Fibroblast of the conjunctiva (primary cell): ENCODE measurements at regions not wholly inside any gene's neighbourhood (a gene's known extent, or its start where the extent isn't known, plus 50 kb on each side); places are given as distances from the start of the nearest gene placed in this dataset.

Experiments
- DNase-seq: peaks from one replicate; pipeline ENCODE4 v3.0.0-alpha.2; 2010; ENCODE audit warnings: low read depth

DNA sequence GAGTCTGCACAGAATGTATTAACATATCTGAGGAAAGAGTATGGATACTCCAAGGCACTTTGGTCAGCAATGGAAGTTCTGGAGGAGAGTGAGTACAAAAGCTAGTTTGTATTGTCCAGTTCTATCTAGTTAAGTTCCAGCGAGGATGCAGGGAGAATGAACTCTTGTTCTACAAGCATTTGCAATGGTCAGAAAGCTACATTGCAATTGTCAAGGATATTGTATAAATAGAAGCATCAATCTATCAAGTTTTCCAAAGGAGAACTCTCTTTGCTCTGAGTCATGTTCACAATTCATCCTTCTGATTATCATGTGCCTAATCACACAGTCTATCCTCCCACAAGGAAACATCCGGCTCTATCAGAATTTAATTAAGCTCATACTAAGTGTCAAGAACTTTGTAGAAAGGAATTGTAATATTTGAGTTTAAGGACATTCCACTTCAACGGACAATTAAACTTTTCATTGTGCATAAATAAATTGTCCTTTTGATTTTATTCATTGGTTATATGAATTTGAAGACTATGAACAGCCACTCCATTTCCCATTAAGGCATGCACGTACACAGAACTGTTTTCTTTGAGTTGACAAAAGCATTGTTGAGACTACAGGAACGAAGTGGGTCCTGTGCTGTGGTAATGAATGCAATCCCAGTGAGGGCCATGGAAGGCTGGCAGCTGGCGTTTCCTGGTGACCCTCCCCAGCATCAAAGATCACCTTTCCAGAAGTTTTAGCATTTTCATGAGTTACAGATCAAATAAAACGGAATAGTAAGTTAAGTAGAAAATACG, 973.5 kb upstream of the GOT2 start:
- no peak for DNase-seq

GRCh38 chr16:59701963-59702930, 968.1 kb upstream of the GOT2 start:
- DNase-seq: no peak

DNA sequence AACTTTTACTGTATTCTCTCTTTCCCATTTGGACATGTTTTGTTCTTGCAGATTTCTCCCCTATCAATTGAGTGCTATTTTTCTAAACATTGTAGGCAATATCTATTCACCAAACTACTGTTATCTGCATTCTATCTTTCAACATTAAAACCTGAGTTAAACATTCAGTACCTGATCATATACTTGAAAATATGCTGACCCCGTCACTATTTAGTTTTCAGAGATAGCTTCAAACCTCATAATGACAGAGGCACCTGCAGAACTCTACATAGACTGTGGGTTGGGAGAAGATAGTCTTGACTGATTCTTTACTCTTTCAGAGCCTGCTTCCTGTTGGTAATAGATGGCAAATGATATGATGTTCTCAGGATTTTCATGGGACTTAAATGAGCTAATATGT, 965.7 kb upstream of the GOT2 start:
- no peak for DNase-seq

- no peak for DNase-seq
Observed at GRCh38 chr16:59698346-59699020, 964.4 kb upstream of the GOT2 start.

- DNase-seq: no peak
Observed at GRCh38 chr16:59697761-59698160, 963.6 kb upstream of the GOT2 start.

DNA sequence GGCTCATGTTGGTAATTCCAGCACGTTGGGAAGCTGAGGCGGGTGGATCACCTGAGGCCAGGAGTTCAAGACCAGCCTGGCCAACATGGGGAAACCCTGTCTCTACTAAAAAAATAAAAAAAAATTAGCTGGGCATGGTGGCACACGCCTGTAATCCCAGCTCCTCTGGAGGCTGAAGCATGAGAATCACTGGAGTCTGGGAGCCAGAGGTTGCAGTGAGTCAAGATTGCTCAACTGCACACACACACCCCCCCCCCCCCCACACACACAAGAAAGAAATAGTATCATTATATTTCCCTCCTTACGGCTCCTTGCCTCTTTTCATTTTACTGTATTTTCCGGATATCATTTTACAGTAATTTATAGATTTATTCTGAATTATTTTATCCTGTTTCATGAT, 963.1 kb upstream of the GOT2 start:
- no peak for DNase-seq

DNA sequence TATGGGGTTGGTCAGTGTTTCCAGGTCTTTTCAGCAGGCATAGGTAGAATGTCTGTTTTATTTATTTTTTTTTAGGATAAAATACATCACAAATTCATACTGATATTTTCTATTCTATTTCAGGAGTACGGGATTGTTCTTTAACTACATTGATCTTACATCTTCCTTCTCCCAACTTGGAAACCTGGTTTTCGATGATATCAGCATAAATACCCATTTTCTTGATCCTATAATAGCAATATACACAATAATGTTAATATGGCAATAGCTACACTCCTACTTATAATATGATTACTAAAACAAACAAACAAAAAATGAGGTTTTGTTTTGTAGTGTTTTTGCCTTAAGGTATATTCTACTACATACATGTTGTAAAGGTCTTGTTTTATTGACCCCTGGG, 962.4 kb upstream of the GOT2 start:
- DNase-seq: no peak

DNA sequence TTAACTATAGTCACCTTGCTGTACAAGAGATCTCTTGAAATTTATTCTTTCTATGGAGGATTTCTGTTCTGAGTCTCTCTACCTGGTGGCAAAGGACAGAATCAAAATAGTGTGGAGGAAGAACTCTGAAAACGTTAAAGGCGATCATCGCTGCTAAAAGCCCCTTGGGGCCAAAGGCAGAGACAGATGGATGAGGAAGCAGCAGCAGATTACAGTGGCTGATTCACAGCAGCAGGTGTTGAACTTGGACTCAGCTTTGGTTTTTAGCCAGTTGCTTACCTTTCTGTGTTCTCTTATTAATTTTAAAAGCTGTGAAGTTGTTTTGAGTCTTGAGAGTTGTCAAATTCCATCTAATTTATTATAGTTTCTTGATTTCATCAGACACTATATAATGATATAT, 956.1 kb upstream of the GOT2 start:
- DNase-seq: no peak

DNA sequence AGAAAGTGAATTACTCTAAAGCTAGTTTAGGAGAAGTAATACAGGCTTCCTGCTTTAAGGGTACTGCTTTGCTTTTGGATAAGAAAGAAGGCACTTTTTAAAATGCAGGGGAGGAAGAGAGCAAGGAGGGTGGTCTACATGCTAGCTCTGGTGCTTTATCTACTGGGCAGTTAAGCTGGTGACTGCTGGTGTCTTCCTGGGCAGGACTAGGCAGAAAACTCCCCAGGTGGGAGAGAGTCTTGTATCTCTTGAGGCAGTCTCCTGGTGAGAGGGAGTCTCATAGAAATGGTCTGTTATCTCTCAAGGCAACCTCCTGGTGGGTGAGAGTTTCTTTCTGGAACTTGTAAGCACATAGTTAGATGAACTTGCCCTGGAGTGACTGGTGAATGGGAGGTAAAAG, 953.9 kb upstream of the GOT2 start:
- DNase-seq: no peak

GRCh38 chr16:59686405-59686804, 952.3 kb upstream of the GOT2 start:
- DNase-seq: no peak

GRCh38 chr16:59684911-59685310, 950.8 kb upstream of the GOT2 start:
- no peak for DNase-seq

- DNase-seq: no peak
Observed at GRCh38 chr16:59683709-59684108, 949.6 kb upstream of the GOT2 start.

DNA sequence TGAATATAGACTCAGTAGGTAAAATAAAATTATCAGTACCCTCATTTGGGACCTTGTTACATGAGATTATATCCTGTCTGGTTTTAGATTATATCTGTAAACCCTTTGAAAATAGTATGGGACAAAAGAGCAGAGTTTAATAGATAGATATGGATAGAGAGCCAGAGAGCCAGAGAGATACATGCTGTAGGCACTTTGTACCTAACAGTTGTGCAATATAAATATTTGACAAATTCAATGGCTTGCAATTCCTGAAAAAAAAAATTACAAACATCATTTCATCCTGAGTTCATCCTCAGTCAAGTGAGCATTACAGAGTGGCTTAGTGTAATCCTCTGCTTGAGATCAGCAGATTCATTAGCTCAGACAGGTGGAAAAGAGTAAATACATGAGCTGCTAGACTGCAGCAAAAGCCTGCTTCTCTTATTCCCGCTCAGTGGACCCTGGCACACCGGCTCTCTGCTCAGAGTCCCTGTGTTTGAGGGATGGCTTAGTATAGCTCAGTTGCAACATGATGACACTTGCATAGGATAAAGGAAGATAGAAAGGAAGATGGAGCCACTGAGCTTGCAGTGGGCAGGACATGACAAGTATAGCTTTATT, 931.6 kb upstream of the GOT2 start:
- DNase-seq: no peak

- no peak for DNase-seq
Observed at GRCh38 chr16:59658572-59658971, 924.5 kb upstream of the GOT2 start.

- no peak for DNase-seq
Observed at GRCh38 chr16:59655031-59655430, 920.9 kb upstream of the GOT2 start.

GRCh38 chr16:59654455-59654854, 920.3 kb upstream of the GOT2 start:
- no peak for DNase-seq

- DNase-seq: no peak
Observed at GRCh38 chr16:59651662-59652061, 917.5 kb upstream of the GOT2 start.

DNA sequence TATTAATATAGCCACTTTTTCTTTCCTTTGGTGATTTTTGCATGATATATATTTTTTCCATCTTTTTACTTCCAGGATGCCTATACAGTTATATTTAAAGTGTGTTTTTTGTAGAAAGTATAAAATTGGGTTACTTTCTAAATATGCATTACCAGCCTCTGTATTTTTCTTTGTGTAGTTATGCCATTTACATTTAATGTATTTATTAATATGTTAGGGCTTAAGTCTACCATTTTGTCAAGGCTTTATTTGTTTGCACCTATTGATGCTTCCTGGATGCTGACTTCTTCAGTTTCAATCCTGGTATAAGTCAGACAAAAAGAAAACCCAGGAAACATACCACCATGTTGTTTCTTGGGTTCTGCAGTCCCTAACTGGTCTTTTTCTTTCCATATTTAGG, 911.1 kb upstream of the GOT2 start:
- no peak for DNase-seq

DNA sequence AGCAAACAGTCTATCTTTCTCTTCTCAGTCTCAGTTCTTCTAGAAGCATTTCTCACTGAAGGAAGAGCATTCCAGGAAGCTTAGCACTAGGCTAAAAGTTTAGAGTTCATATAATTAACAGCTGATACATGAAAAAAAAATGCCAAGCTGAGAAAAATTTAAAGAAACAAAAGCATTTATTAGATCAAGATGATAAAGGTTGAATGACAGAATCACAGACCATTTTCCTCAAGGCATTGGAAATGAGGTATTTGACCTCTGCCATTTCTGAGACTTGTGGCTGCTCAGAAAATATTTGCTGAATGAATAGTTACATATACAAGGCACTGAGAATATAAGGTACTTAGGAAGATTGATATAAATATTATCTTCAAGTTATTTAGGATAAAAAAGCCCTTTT, 901.6 kb upstream of the GOT2 start:
- DNase-seq: peak; percentile 13

GRCh38 chr16:59634951-59635350, 900.8 kb upstream of the GOT2 start:
- DNase-seq: no peak

DNA sequence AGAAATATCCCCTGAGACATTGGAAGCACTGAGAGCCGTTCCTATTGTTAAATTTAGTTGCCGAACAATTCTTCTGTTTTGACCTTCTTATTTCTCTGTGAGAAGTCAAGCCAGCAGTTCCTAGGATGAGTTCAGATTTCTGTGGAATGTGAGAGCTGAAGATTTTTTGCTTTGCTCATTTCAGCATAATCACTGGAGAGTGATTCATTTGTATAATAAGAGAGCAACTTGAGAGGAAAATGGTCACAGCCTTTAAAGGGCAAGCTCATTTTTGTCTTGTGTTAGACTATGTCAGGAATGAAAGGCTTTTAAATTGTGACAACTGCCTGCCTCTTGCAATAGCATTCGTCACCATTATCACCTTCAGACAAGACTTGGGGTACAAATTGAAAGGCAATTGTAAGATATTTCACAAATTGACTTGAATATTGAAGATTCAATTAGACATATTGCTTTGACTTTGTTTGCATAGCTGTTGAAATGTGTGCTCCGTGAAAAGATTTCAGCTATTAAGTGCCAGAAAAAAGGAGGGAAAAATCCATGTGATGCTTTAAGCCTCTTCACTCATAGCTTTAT, 900.0 kb upstream of the GOT2 start:
- peak; percentile 36 for DNase-seq
